Left ventricle myocardium inferior (tissue), 1 donor: ENCODE measurements at regions not wholly inside any gene's neighbourhood (a gene's known extent, or its start where the extent isn't known, plus 50 kb on each side); places are given as distances from the start of the nearest gene placed in this dataset.

Experiments used
- DNase-seq: peaks from one replicate; pipeline ENCODE4 v3.0.0-alpha.2; 2020
- H3K27ac ChIP-seq: fragments of 200-600 bp; replicated peaks from 2 replicates; pipeline ENCODE4 v1.8.0; 2021
- H3K27me3 ChIP-seq: fragments of 200-600 bp; 2 replicates; pipeline ENCODE4 v1.8.0; 2021; ENCODE audit warnings: low read depth
- H3K36me3 ChIP-seq: fragments of 200-600 bp; 2 replicates; pipeline ENCODE4 v1.8.0; 2021
- H3K4me1 ChIP-seq: fragments of 200-600 bp; 2 replicates; pipeline ENCODE4 v1.8.0; 2021
- H3K4me3 ChIP-seq: fragments of 200-600 bp; 2 replicates; pipeline ENCODE4 v1.8.0; 2021; ENCODE audit warnings: mild to moderate bottlenecking, moderate library complexity
- H3K9me3 ChIP-seq: fragments of 200-600 bp; replicated peaks from 2 replicates; pipeline ENCODE4 v1.8.0; 2021
- intact Hi-C: fragments of 100-400 bp; cut with micrococcal nuclease; formaldehyde crosslinking; loops from one replicate; pipeline ENCODE4 v1.11.0; 2022
- TF ChIP-seq, protein P1 (sequence below): fragments of 200-600 bp; IDR thresholded peaks from 2 replicates; pipeline ENCODE4 v1.8.0; 2021; ENCODE audit warnings: antibody characterized with exemption, mild to moderate bottlenecking, borderline replicate concordance
- donor health status: DM: no; HTN: yes; CAD: no; lungs with severe emphysema.

DNA sequence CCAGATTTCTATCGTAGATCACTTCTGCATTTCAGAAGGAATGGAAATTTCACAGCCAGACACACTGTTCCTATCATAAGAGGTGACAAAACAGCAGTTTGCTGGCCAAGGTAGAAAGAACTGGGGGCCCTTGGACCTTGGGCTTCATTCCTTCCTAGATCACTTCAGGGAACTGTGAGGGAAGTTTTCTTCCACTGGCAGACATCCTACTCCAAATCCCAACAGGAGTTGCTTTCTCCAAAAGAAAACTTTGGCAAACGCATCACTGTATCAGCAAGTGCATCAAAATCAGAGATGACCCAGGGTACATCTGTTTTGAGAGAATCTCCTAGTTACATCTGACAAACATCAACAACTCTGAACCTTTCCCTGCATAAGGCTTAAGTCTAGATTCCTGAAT, 348.4 kb upstream of the KLHL29 start:
- no peak overlapping the region for H3K27ac ChIP-seq
- H3K4me3 ChIP-seq: no peak overlapping the region
- no peaks in the 10 kb centered on the region for H3K9me3 ChIP-seq
- intact Hi-C loops: no loop called here
- TF ChIP-seq, protein P1, sequence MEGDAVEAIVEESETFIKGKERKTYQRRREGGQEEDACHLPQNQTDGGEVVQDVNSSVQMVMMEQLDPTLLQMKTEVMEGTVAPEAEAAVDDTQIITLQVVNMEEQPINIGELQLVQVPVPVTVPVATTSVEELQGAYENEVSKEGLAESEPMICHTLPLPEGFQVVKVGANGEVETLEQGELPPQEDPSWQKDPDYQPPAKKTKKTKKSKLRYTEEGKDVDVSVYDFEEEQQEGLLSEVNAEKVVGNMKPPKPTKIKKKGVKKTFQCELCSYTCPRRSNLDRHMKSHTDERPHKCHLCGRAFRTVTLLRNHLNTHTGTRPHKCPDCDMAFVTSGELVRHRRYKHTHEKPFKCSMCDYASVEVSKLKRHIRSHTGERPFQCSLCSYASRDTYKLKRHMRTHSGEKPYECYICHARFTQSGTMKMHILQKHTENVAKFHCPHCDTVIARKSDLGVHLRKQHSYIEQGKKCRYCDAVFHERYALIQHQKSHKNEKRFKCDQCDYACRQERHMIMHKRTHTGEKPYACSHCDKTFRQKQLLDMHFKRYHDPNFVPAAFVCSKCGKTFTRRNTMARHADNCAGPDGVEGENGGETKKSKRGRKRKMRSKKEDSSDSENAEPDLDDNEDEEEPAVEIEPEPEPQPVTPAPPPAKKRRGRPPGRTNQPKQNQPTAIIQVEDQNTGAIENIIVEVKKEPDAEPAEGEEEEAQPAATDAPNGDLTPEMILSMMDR: no peak
- H3K27me3 ChIP-seq: peaks cover 24% of the 10 kb centered on the region
- DNase-seq: no peak
- no peaks in the 10 kb centered on the region for H3K36me3 ChIP-seq
- no peaks in the 10 kb centered on the region for H3K4me1 ChIP-seq

DNA sequence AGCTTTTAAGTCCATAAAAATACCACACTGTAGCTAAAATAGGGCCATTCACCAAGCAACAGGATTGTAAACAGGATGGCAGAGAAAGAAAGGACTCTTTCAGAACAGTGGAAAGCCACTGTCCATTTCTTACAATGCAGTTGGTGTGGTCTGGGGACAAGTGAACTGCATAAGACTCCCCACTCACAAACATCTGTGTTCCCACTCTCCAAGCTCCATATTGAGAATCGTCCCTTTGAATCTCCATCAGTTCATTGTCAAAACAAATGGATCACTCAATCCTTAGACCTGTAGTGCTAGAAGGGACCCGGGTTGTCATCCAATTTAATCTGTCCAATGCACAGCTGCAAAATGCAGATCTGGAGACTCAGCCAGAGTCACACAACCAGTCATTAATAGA, 347.4 kb upstream of the KLHL29 start:
- Histone ChIP-seq H3K27ac (no peak overlapping the region), H3K36me3 (no peaks in the 10 kb centered on the region), H3K27me3 (peaks cover 20% of the 10 kb centered on the region), H3K9me3 (no peaks in the 10 kb centered on the region), H3K4me1 (no peaks in the 10 kb centered on the region), H3K4me3 (no peak overlapping the region)
- DNase-seq: no peak
- intact Hi-C loops: no loop called here
- TF ChIP-seq, protein P1: no peak

DNA sequence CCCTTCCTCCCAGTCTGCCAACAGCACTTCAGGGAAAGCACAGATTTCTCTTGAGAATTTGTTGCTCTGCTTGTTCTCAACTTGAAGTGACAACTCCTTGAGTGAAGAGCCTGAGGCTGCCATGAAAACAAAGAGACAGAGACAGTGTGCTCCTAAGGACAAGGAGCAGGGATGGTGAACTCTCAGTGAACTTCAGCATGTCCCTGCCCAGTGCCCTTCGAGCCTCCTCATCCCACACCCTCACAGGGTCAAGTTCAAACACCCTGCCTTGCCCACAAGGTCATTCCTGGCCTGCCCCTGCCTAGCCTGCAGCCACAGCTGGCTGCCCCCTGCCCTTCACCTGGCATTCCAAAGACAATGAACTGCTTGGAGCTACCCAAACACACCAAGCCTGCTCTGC, 343.5 kb upstream of the KLHL29 start:
- no peak for DNase-seq
- Histone ChIP-seq H3K36me3 (no peaks in the 10 kb centered on the region), H3K27ac (no peak overlapping the region), H3K9me3 (no peaks in the 10 kb centered on the region), H3K4me1 (no peaks in the 10 kb centered on the region), H3K4me3 (no peak overlapping the region), H3K27me3 (peaks cover 4% of the 10 kb centered on the region)
- TF ChIP-seq, protein P1: no peak
- intact Hi-C loops: no loop called here

DNA sequence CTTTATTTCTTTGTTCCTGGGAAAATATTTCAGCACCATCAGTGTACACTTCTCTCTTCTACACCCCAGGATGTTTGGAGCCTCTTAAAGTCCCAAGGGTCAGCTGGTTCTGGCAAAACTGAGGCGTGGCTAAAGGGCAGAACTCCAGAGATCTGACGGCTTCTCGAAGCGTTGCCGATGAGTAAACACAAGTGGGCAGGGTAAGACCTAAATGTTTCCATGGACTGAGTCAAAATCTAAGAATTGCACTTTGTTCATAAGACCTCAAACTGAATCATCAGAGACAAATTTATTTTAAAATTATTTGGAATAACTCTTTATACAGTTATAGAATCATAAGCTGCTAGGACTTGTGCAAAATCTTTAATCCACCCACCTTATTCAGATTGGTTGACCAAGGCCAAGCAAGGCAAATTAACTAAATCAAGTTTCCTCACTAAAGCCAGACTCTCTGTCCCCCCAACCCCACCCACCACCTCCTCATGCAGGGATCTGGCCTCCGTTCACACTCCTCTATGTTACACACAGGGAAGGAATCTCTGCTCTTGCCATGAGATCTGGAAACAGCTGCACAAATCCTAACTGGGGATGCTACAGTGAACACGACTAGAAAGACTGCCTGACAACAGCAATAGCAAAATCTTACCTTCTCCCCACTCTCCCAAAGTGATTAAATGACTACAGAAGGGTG, 342.6 kb upstream of the KLHL29 start:
- intact Hi-C loops: no loop called here
- Histone ChIP-seq H3K27me3 (peaks cover 4% of the 10 kb centered on the region), H3K9me3 (no peaks in the 10 kb centered on the region), H3K4me1 (no peaks in the 10 kb centered on the region), H3K4me3 (no peak overlapping the region), H3K36me3 (no peaks in the 10 kb centered on the region), H3K27ac (no peak overlapping the region)
- no peak for DNase-seq
- TF ChIP-seq, protein P1: no peak

DNA sequence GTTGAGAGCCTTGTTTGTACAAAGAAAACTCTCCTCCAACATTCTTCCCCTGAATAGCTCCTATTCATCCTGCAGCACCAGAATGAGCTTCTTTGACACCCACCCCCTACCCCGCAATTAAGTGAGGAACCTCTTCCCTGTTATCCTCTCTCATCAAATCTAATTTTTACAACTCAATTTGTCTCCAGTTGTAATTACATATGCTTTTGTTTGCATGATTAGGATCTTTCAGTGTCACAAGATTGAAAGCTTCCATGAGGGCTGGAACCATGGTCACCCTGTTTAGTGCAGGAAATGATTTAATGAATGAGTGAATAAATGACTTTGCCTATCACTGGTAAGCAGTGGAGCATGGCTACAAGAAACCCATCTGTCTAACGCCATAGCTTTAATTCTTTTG, 334.6 kb upstream of the KLHL29 start:
- Histone ChIP-seq H3K27me3 (peaks cover 18% of the 10 kb centered on the region), H3K36me3 (no peaks in the 10 kb centered on the region), H3K4me3 (no peak overlapping the region), H3K4me1 (no peaks in the 10 kb centered on the region), H3K9me3 (no peaks in the 10 kb centered on the region), H3K27ac (no peak overlapping the region)
- TF ChIP-seq, protein P1: no peak
- DNase-seq: no peak
- intact Hi-C loops: no loop called here
